HepG2 (cell line): ENCODE measurements at regions not wholly inside any gene's neighbourhood (a gene's known extent, or its start where the extent isn't known, plus 50 kb on each side); places are given as distances from the start of the nearest gene placed in this dataset.

ENCODE experiments used
- ATAC-seq: fragments of 200-7000 bp; cut with Tn5 transposase; 3 replicates; pipeline ENCODE4 v1.9.1; 2020; ENCODE audit warnings: mild to moderate bottlenecking, moderate library complexity
- BruUV-seq: library from RNA; stranded (reverse); fragments of 400-500 nt; replicated peaks from 2 replicates; lab custom pipeline; 2021; lab: Mats Ljungman, UMichigan
- CTCF ChIA-PET: fragments of 300-600 bp; formaldehyde crosslinking; extraction: SDS; loops from one replicate; lab custom pipeline; 2021; ENCODE audit warnings: low total read pairs, inconsistent platforms, low intra/inter-chr PET ratio; lab: Yijun Ruan, JAX
- POLR2A ChIA-PET: fragments of 350-600 bp; sonication (Branson Sonifier 250); formaldehyde crosslinking; loops from one replicate; lab custom pipeline; 2020; ENCODE audit warnings: antibody characterized with exemption, inconsistent platforms; lab: Yijun Ruan, JAX
- DNase-seq: peaks from one replicate; pipeline ENCODE4 v3.0.0-alpha.2; 2015; ENCODE audit warnings: low spot score
- FAIRE-seq: peaks from 3 replicates; lab custom pipeline; 2011; peaks lifted over from hg19 to GRCh38; lab: Jason Lieb, UNC
- H2AFZ ChIP-seq: one replicate; pipeline ENCODE4 v1.6.1; 2011; ENCODE audit warnings: low read length, inconsistent platforms
- H3K27ac ChIP-seq: fragments of 300-600 bp; 3 replicates; pipeline ENCODE4 v1.8.0; 2011; ENCODE audit warnings: mixed run types, mild to moderate bottlenecking, mixed read lengths, low read length, inconsistent platforms; ENCODE audit not compliant: insufficient read depth; ENCODE audit errors: extremely low read length
- H3K27me3 ChIP-seq, 2 experiments: fragments of 200-600 bp in 1 of 2; 2 replicates in 1 of 2; 3 replicates in 1 of 2; pipeline versions ENCODE4 v1.6.0 to v1.8.0; 2011; ENCODE audit warnings: low read length in 2 of 2, mild to moderate bottlenecking in 2 of 2, moderate library complexity in 2 of 2, inconsistent platforms in 1 of 2; ENCODE audit not compliant: insufficient read depth in 2 of 2, control insufficient read depth in 1 of 2
- H3K36me3 ChIP-seq, 2 experiments: fragments of 200-600 bp in 1 of 2; replicated peaks in 1 of 2; 2 replicates in 1 of 2; 3 replicates in 1 of 2; pipeline versions ENCODE4 v1.5.1 to v1.8.0; 2011; ENCODE audit warnings: low read length in 2 of 2, inconsistent platforms in 1 of 2; ENCODE audit not compliant: insufficient read depth in 2 of 2, control insufficient read depth in 1 of 2
- H3K4me1 ChIP-seq: 2 replicates; pipeline ENCODE4 v1.5.1; 2012; ENCODE audit warnings: low read length, inconsistent platforms; ENCODE audit not compliant: insufficient read depth
- H3K4me2 ChIP-seq: 2 replicates; pipeline ENCODE4 v1.6.0; 2011; ENCODE audit warnings: low read depth, low read length, inconsistent platforms
- H3K4me3 ChIP-seq, 3 experiments: fragments of 200-600 bp in 1 of 3; sonication (generic), shearing (Covaris generic) in 1 of 3; replicated peaks in 1 of 3; 2 replicates each; pipeline ENCODE4 v1.5.1; 2011 to 2016; ENCODE audit warnings: low read length in 3 of 3, inconsistent platforms in 2 of 3, low read depth in 2 of 3, mild to moderate bottlenecking in 2 of 3, control low read depth in 1 of 3, mixed read lengths in 1 of 3; ENCODE audit not compliant: insufficient read depth in 1 of 3
- H3K79me2 ChIP-seq: one replicate; pipeline ENCODE4 v1.6.1; 2011; ENCODE audit warnings: low read length, inconsistent platforms; ENCODE audit not compliant: insufficient read depth
- H3K9ac ChIP-seq: 2 replicates; pipeline ENCODE4 v1.6.0; 2011; ENCODE audit warnings: mild to moderate bottlenecking, low read depth, low read length, inconsistent platforms; ENCODE audit not compliant: insufficient read depth
- H3K9me3 ChIP-seq: 2 replicates; pipeline ENCODE4 v1.5.1; 2012; ENCODE audit warnings: mild to moderate bottlenecking, low read length
- H4K20me1 ChIP-seq: 2 replicates; pipeline ENCODE4 v1.6.0; 2011; ENCODE audit warnings: inconsistent platforms, mild to moderate bottlenecking, low read length, moderate library complexity; ENCODE audit not compliant: insufficient read depth
- ARNT2 ChIP-seq: sonication (generic); formaldehyde crosslinking; IDR thresholded peaks from 2 replicates; pipeline ENCODE4 v1.8.0; 2022; ENCODE audit warnings: mild to moderate bottlenecking, low read depth, missing genetic modification reagents, moderate library complexity
- ATRX ChIP-seq: sonication (generic); formaldehyde crosslinking; IDR thresholded peaks from 2 replicates; pipeline ENCODE4 v1.4.0; 2020; ENCODE audit warnings: missing genetic modification reagents, borderline replicate concordance
- BCL6 ChIP-seq: IDR thresholded peaks from 2 replicates; pipeline ENCODE4 v1.6.1; 2016; ENCODE audit warnings: missing genetic modification reagents, missing compliant biosample characterization
- CHCHD3 ChIP-seq: sonication (generic); formaldehyde crosslinking; IDR thresholded peaks from 2 replicates; pipeline ENCODE4 v1.8.0; 2022; ENCODE audit warnings: mild to moderate bottlenecking, missing genetic modification reagents, moderate library complexity
- FIP1L1 ChIP-seq: fragments of 200-400 bp; formaldehyde crosslinking; IDR thresholded peaks from 2 replicates; pipeline ENCODE4 v1.6.1; 2018; ENCODE audit warnings: low read depth, mild to moderate bottlenecking, low read length, moderate library complexity, borderline replicate concordance; ENCODE audit not compliant: insufficient read depth
- GTF3A ChIP-seq: sonication (generic); formaldehyde crosslinking; conservative IDR thresholded peaks from 2 replicates; pipeline ENCODE4 v1.4.0; 2020; ENCODE audit warnings: mild to moderate bottlenecking, missing genetic modification reagents
- HIVEP1 ChIP-seq: sonication (generic); formaldehyde crosslinking; IDR thresholded peaks from 2 replicates; pipeline ENCODE4 v1.4.0; 2020; ENCODE audit warnings: mild to moderate bottlenecking, missing genetic modification reagents
- KDM4B ChIP-seq: sonication (generic); formaldehyde crosslinking; IDR thresholded peaks from 2 replicates; pipeline ENCODE4 v1.4.0; 2020; ENCODE audit warnings: missing genetic modification reagents
- KLF6 ChIP-seq: IDR thresholded peaks from 2 replicates; pipeline ENCODE4 v1.8.0; 2016; ENCODE audit warnings: missing biosample characterization, missing genetic modification reagents
- SKI ChIP-seq: fragments of 450-650 bp; IDR thresholded peaks from one replicate; pipeline ENCODE4 v1.6.1; 2018; ENCODE audit warnings: mild to moderate bottlenecking; ENCODE audit not compliant: partially characterized antibody
- TBX2 ChIP-seq: sonication (generic); formaldehyde crosslinking; IDR thresholded peaks from 2 replicates; pipeline ENCODE4 v1.5.0; 2020; ENCODE audit warnings: missing genetic modification reagents, mild to moderate bottlenecking, borderline replicate concordance
- ZNF121 ChIP-seq: sonication (generic); formaldehyde crosslinking; IDR thresholded peaks from 2 replicates; pipeline ENCODE4 v1.5.0; 2020; ENCODE audit warnings: mild to moderate bottlenecking, missing genetic modification reagents
- ZNF256 ChIP-seq: sonication (generic); formaldehyde crosslinking; conservative IDR thresholded peaks from 2 replicates; pipeline ENCODE4 v1.4.0; 2020; ENCODE audit warnings: missing genetic modification reagents
- ZNF354B ChIP-seq: sonication (generic); formaldehyde crosslinking; IDR thresholded peaks from 2 replicates; pipeline ENCODE4 v1.8.0; 2022; ENCODE audit warnings: mild to moderate bottlenecking, missing genetic modification reagents
- ZNF614 ChIP-seq: IDR thresholded peaks from 2 replicates; pipeline ENCODE4 v1.6.1; 2018; ENCODE audit warnings: missing biosample characterization, missing genetic modification reagents, inconsistent platforms, borderline replicate concordance
- ZNF746 ChIP-seq: sonication (generic); formaldehyde crosslinking; IDR thresholded peaks from 2 replicates; pipeline ENCODE4 v1.8.0; 2022; ENCODE audit warnings: mild to moderate bottlenecking, missing genetic modification reagents
- ZSCAN21 ChIP-seq: sonication (generic); formaldehyde crosslinking; IDR thresholded peaks from 2 replicates; pipeline ENCODE4 v1.8.0; 2022; ENCODE audit warnings: mild to moderate bottlenecking, missing genetic modification reagents, moderate library complexity, borderline replicate concordance
- ZSCAN29 ChIP-seq: sonication (generic); formaldehyde crosslinking; conservative IDR thresholded peaks from 2 replicates; pipeline ENCODE4 v1.4.0; 2020; ENCODE audit warnings: mild to moderate bottlenecking, missing genetic modification reagents
- WGBS: methylation state at CpG from one replicate; pipeline ENCODE4 v1.1.6; 2017; ENCODE audit warnings: low lambda C conversion rate; 5-methylcytosine and 5-hydroxymethylcytosine counted together
- in situ Hi-C: cut with HindIII; loops from 2 replicates; pipeline ENCODE4 v1.10.0; 2017; ENCODE audit warnings: low pct_unique_long_range_greater_than_20kb; ENCODE audit not compliant: extremely low pct_ligation_motif_present
- intact Hi-C: fragments of 100-400 bp; cut with micrococcal nuclease; formaldehyde crosslinking; loops from one replicate; pipeline ENCODE4 v1.10.0; 2022; ENCODE audit not compliant: unreplicated experiment

GRCh38 chr3:163513149-163513657 lies 1565.1 kb downstream of the SI start (continued):
- TF ChIP-seq FIP1L1 (no peak), KLF6 (CRISPR knock-in tag) (no peak), ZNF121 (no peak), BCL6 (CRISPR knock-in tag) (no peak), ARNT2 (CRISPR knock-in tag) (no peak), HIVEP1 (CRISPR knock-in tag) (no peak), SKI (no peak), ZNF614 (CRISPR knock-in tag) (no peak), ATRX (no peak), ZNF746 (CRISPR knock-in tag) (no peak)

- H3K4me3 ChIP-seq, result no peak overlapping the region
- DNase-seq (no peak), ATAC-seq (no peak), FAIRE-seq (no peak)
- intact Hi-C loops, result no loop called here
- no peaks in the 10 kb centered on the region for H3K9me3 ChIP-seq
- 0% methylated on average over 2 of the region's 2 CpGs for WGBS
- no peak overlapping the region for H3K9ac ChIP-seq
- POLR2A ChIA-PET, result no interaction called here
- H3K27me3 ChIP-seq, result no peaks in the 10 kb centered on the region
- no peaks in the 10 kb centered on the region for H3K4me1 ChIP-seq
- no peaks in the 10 kb centered on the region for H3K36me3 ChIP-seq
- no peaks in the 10 kb centered on the region for H3K79me2 ChIP-seq
- no peak overlapping the region for H3K27ac ChIP-seq
- no peak overlapping the region for H3K4me2 ChIP-seq
- H2AFZ ChIP-seq, result no peak overlapping the region
- TF ChIP-seq GTF3A (CRISPR knock-in tag), result no peak
- TF ChIP-seq ZSCAN29 (CRISPR knock-in tag), result no peak
- no peak for TF ChIP-seq CHCHD3 (CRISPR knock-in tag)
- no peak for TF ChIP-seq ZNF354B
- no peak for TF ChIP-seq KDM4B
- no peak for TF ChIP-seq ZSCAN21 (CRISPR knock-in tag)
- no peak for TF ChIP-seq ZNF256 (CRISPR knock-in tag)
- TF ChIP-seq TBX2 (CRISPR knock-in tag), result no peak
- TF ChIP-seq, all 625 proteins: peak for 0
- in situ Hi-C loops, result no loop called here
- H4K20me1 ChIP-seq, result no peaks in the 10 kb centered on the region
- BruUV-seq, result no TSS peak
- CTCF ChIA-PET, result no interaction called here
Observed at GRCh38 chr3:163508206-163508605, 1570.1 kb downstream of the SI start.
